AG04449 (cell line): ENCODE measurements at regions not wholly inside any gene's neighbourhood (a gene's known extent, or its start where the extent isn't known, plus 50 kb on each side); places are given as distances from the start of the nearest gene placed in this dataset.

Experiments
- CTCF ChIA-PET: fragments of 350-600 bp; formaldehyde crosslinking; extraction: SDS; loops from one replicate; lab custom pipeline; 2021; ENCODE audit warnings: antibody characterized with exemption; lab: Yijun Ruan, JAX
- POLR2A ChIA-PET: fragments of 400-600, 350-600 bp; formaldehyde crosslinking; extraction: SDS; loops from one replicate; lab custom pipeline; 2020; ENCODE audit warnings: antibody characterized with exemption, inconsistent platforms; lab: Yijun Ruan, JAX
- DNase-seq: peaks from one replicate; pipeline ENCODE4 v3.0.0-alpha.2; 2010; ENCODE audit warnings: low read depth, low spot score
- H3K4me3 ChIP-seq: 2 replicates; pipeline ENCODE4 v1.5.1; 2011; ENCODE audit warnings: low read depth, mild to moderate bottlenecking, control low read depth, low read length
- CTCF ChIP-seq: IDR thresholded peaks from one replicate; pipeline ENCODE4 v1.5.1; 2011; ENCODE audit warnings: mild to moderate bottlenecking, moderate library complexity, low read length, control low read depth, inconsistent platforms; ENCODE audit not compliant: insufficient read depth; ENCODE audit errors: missing control alignments

GRCh38 chr4:126047114-126047513, 732.4 kb downstream of the FAT4 start:
- TF ChIP-seq CTCF: no peak
- no peak overlapping the region for H3K4me3 ChIP-seq
- POLR2A ChIA-PET: no interaction called here
- CTCF ChIA-PET: no interaction called here
- DNase-seq: no peak

- DNase-seq: peak; percentile 31
- POLR2A ChIA-PET: no interaction called here
- no peak overlapping the region for H3K4me3 ChIP-seq
- CTCF ChIA-PET: no interaction called here
- TF ChIP-seq CTCF: peak; percentile 46
Measured at GRCh38 chr4:126051689-126052424, 737.1 kb downstream of the FAT4 start.

- TF ChIP-seq CTCF: no peak
- POLR2A ChIA-PET: no interaction called here
- CTCF ChIA-PET: no interaction called here
Measured at GRCh38 chr4:126056116-126056650, 741.4 kb downstream of the FAT4 start.

GRCh38 chr4:126057371-126057770, 742.6 kb downstream of the FAT4 start:
- DNase-seq: no peak
- ChIA-PET POLR2A (no interaction called here), CTCF (no interaction called here)
- H3K4me3 ChIP-seq: no peak overlapping the region
- TF ChIP-seq CTCF: no peak

More at GRCh38 chr4:126056116-126056650, 741.4 kb downstream of the FAT4 start:
- no peak overlapping the region for H3K4me3 ChIP-seq
- no peak for DNase-seq

GRCh38 chr4:126058596-126058995, 743.8 kb downstream of the FAT4 start:
- DNase-seq: no peak
- no peak for TF ChIP-seq CTCF
- ChIA-PET CTCF (no interaction called here), POLR2A (no interaction called here)
- no peak overlapping the region for H3K4me3 ChIP-seq

GRCh38 chr4:126061655-126062054, 746.9 kb downstream of the FAT4 start:
- no peak for DNase-seq
- H3K4me3 ChIP-seq: no peak overlapping the region
- POLR2A ChIA-PET: no interaction called here
- no peak for TF ChIP-seq CTCF
- CTCF ChIA-PET: no interaction called here
